PC-9 (cell line): ENCODE measurements at regions not wholly inside any gene's neighbourhood (a gene's known extent, or its start where the extent isn't known, plus 50 kb on each side); places are given as distances from the start of the nearest gene placed in this dataset.
A peak's percentile ranks its signal among the peaks of the same experiment; 100 is the strongest.

Source experiments
- BruUV-seq: library from RNA; stranded (reverse); fragments of 400-500 nt; replicated peaks from 2 replicates; lab custom pipeline; 2021; lab: Mats Ljungman, UMichigan
- CTCF ChIA-PET: fragments of 300-600 bp; sonication (Branson Sonifier 250); formaldehyde crosslinking; loops from one replicate; lab custom pipeline; 2022; ENCODE audit warnings: antibody characterized with exemption; lab: Charles Lee
- POLR2A ChIA-PET: fragments of 300-600 bp; sonication (Branson Sonifier 250); formaldehyde crosslinking; loops from one replicate; lab custom pipeline; 2022; ENCODE audit warnings: antibody characterized with exemption; ENCODE audit not compliant: unreplicated experiment; lab: Charles Lee
- DNase-seq, 2 experiments: peaks; one replicate each; pipeline versions ENCODE4 v3.0.0 to v3.0.0-alpha.2; 2015 to 2022; ENCODE audit warnings: mixed read lengths in 1 of 2
- H2AFZ ChIP-seq: fragments of 200-600 bp; sonication (generic); 2 replicates; pipeline ENCODE4 v1.8.1; 2017; ENCODE audit warnings: antibody characterized with exemption
- H3F3A ChIP-seq: fragments of 200-600 bp; sonication (generic); 2 replicates; pipeline ENCODE4 v1.8.1; 2017; ENCODE audit warnings: antibody characterized with exemption, mild to moderate bottlenecking, low read depth; ENCODE audit not compliant: insufficient read depth
- H3K27ac ChIP-seq: fragments of 200-600 bp; sonication (generic); 2 replicates; pipeline ENCODE4 v1.6.1; 2016; ENCODE audit warnings: mixed run types
- H3K27me3 ChIP-seq: fragments of 200-600 bp; sonication (generic); 2 replicates; pipeline ENCODE4 v1.6.1; 2016; ENCODE audit warnings: low read depth, mixed run types; ENCODE audit not compliant: insufficient read depth
- H3K36me3 ChIP-seq: fragments of 200-600 bp; sonication (generic); 2 replicates; pipeline ENCODE4 v1.6.1; 2016; ENCODE audit warnings: low read depth, mixed run types
- H3K4me1 ChIP-seq: fragments of 200-600 bp; sonication (generic); replicated peaks from 2 replicates; pipeline ENCODE4 v1.6.1; 2016; ENCODE audit warnings: mixed run types; ENCODE audit not compliant: insufficient read depth
- H3K4me2 ChIP-seq: fragments of 200-600 bp; sonication (generic); 2 replicates; pipeline ENCODE4 v1.6.1; 2017; ENCODE audit warnings: mixed run types
- H3K4me3 ChIP-seq: fragments of 200-600 bp; sonication (generic); 2 replicates; pipeline ENCODE4 v1.6.1; 2016; ENCODE audit warnings: mixed run types
- H3K79me2 ChIP-seq: fragments of 200-600 bp; sonication (generic); 2 replicates; pipeline ENCODE4 v1.6.1; 2017; ENCODE audit warnings: low read depth, mixed run types
- H3K9me2 ChIP-seq: fragments of 200-600 bp; sonication (generic); 2 replicates; pipeline ENCODE4 v1.8.1; 2017; ENCODE audit warnings: mild to moderate bottlenecking; ENCODE audit not compliant: insufficient read depth
- H3K9me3 ChIP-seq: fragments of 200-600 bp; sonication (generic); 2 replicates; pipeline ENCODE4 v1.8.1; 2016; ENCODE audit warnings: low read depth; ENCODE audit not compliant: insufficient read depth
- H4K20me1 ChIP-seq: fragments of 200-600 bp; sonication (generic); 2 replicates; pipeline ENCODE4 v1.8.1; 2017; ENCODE audit not compliant: insufficient read depth
- CTCF ChIP-seq: fragments of 200-600 bp; sonication (generic); conservative IDR thresholded peaks from 2 replicates; pipeline ENCODE4 v1.6.1; 2017; ENCODE audit warnings: mixed run types, antibody characterized with exemption, mild to moderate bottlenecking, moderate library complexity
- EZH2 ChIP-seq: fragments of 200-600 bp; sonication (generic); IDR thresholded peaks from 2 replicates; pipeline ENCODE4 v1.8.0; 2017; ENCODE audit warnings: antibody characterized with exemption, low read depth
- intact Hi-C: fragments of 100-400 bp; cut with micrococcal nuclease; formaldehyde crosslinking; loops from one replicate; pipeline ENCODE4 v1.10.0; 2022; ENCODE audit not compliant: unreplicated experiment

- Histone ChIP-seq H4K20me1 (no peaks in the 10 kb centered on the region), H3K79me2 (peaks cover 96% of the 10 kb centered on the region), H3K36me3 (no peaks in the 10 kb centered on the region), H3K27ac (peak overlapping the region; percentile 88), H2AFZ (no peak overlapping the region), H3F3A (peaks cover 45% of the 10 kb centered on the region), H3K9me2 (no peaks in the 10 kb centered on the region), H3K4me3 (no peak overlapping the region), H3K4me2 (no peak overlapping the region; the same call in 1 of the 2 replicates), H3K27me3 (no peaks in the 10 kb centered on the region), H3K9me3 (no peaks in the 10 kb centered on the region), H3K4me1 (peaks cover 87% of the 10 kb centered on the region)
- peak in 1 of 2 experiments; percentile 19 for DNase-seq
- CTCF ChIA-PET = interaction anchor here (0.6 kb wide), 1 partner anchor 13 kb away, joined by 6 read pairs; no protein-coding TSS in a partner anchor
- POLR2A ChIA-PET = no interaction called here
- no TSS peak for BruUV-seq
- TF ChIP-seq EZH2 (no peak), CTCF (no peak)
- intact Hi-C loops = no loop called here
These were observed 336.9 kb downstream of the SOX9 start for GRCh38 chr17:72457712-72458111.

GRCh38 chr17:72458301-72458700 is 337.5 kb downstream of the SOX9 start:
- no peaks in the 10 kb centered on the region for H3K9me3 ChIP-seq
- peak overlapping the region; percentile 88 for H3K27ac ChIP-seq
- no peak overlapping the region for H3K4me3 ChIP-seq
- DNase-seq = no peak
- intact Hi-C loops = no loop called here
- H3K4me1 ChIP-seq = peaks cover 87% of the 10 kb centered on the region
- TF ChIP-seq EZH2 (no peak), CTCF (no peak)
- peaks cover 95% of the 10 kb centered on the region for H3K79me2 ChIP-seq
- H3K27me3 ChIP-seq = no peaks in the 10 kb centered on the region
- ChIA-PET CTCF (no interaction called here), POLR2A (no interaction called here)
- H2AFZ ChIP-seq = no peak overlapping the region
- H3K4me2 ChIP-seq = no peak overlapping the region
- no TSS peak for BruUV-seq
- H3K9me2 ChIP-seq = no peaks in the 10 kb centered on the region
- H3F3A ChIP-seq = peaks cover 46% of the 10 kb centered on the region
- H4K20me1 ChIP-seq = no peaks in the 10 kb centered on the region
- no peaks in the 10 kb centered on the region for H3K36me3 ChIP-seq

GRCh38 chr17:72460711-72461110 is 339.9 kb downstream of the SOX9 start:
- no peaks in the 10 kb centered on the region for H3K9me2 ChIP-seq
- no peak overlapping the region for H3K4me2 ChIP-seq
- POLR2A ChIA-PET = no interaction called here
- H3K36me3 ChIP-seq = no peaks in the 10 kb centered on the region
- H4K20me1 ChIP-seq = no peaks in the 10 kb centered on the region
- H3K79me2 ChIP-seq = peaks cover 93% of the 10 kb centered on the region
- no peak overlapping the region for H2AFZ ChIP-seq
- no peak for DNase-seq
- CTCF ChIA-PET = interaction anchor here (0.6 kb wide), 2 partner anchors 187 to 429 kb away, joined by 3 to 8 read pairs; no protein-coding TSS in a partner anchor
- TF ChIP-seq CTCF (no peak), EZH2 (no peak)
- no peak overlapping the region for H3K4me3 ChIP-seq
- no peaks in the 10 kb centered on the region for H3K27me3 ChIP-seq
- H3K9me3 ChIP-seq = no peaks in the 10 kb centered on the region
- intact Hi-C loops = no loop called here
- no TSS peak for BruUV-seq
- H3F3A ChIP-seq = peaks cover 59% of the 10 kb centered on the region
- peaks cover 96% of the 10 kb centered on the region for H3K4me1 ChIP-seq
- peak overlapping the region; percentile 88 for H3K27ac ChIP-seq
